DMS79 treated with DMSO at 0.1 percent for 48 hours (cell line): ENCODE measurements at regions not wholly inside any gene's neighbourhood (a gene's known extent, or its start where the extent isn't known, plus 50 kb on each side); places are given as distances from the start of the nearest gene placed in this dataset.
A peak's percentile ranks its signal among the peaks of the same experiment; 100 is the strongest.

Experiments used
- DNase-seq: peaks from one replicate; lab custom pipeline; 2025; lab: John Stamatoyannopoulos, UW

DNA sequence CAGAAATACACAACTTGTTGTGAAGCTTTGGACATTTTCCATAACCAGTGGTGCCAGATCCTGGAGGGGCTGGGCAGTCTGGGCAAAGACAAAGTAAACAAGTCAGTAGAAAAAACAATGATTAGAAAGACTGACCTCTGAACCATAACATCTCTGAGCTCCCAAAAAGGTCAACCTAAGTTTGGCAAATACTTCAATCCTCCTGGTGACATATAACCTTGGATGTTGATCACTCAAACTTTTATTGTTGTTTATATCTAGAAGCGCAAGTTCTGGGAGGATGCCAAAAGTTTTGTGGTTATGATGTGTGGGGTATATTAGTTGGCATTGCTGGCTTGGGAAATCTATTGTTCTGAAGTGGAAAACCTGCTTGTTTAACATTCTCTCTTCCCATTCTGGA, 257.7 kb downstream of the DIPK2A start:
- no peak for DNase-seq

DNA sequence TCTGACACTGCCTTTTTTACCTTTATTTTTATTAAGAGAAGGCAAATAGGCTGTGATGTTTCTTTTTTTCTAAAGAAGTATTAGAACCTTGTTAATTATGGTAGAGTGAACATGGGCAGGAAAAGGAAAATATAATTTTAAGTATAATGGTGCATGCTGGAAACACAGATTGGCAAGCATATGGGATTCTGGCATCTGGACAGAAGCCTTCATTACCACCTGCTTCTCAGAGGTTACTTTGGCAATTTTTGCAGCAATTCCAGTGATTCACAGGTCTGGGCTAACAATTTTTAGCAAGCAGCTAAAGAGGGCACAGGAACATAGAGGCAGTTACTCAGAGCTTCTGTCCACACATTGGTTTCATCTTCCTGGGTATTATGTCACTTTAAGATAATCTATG, 258.3 kb downstream of the DIPK2A start:
- DNase-seq, result no peak

DNA sequence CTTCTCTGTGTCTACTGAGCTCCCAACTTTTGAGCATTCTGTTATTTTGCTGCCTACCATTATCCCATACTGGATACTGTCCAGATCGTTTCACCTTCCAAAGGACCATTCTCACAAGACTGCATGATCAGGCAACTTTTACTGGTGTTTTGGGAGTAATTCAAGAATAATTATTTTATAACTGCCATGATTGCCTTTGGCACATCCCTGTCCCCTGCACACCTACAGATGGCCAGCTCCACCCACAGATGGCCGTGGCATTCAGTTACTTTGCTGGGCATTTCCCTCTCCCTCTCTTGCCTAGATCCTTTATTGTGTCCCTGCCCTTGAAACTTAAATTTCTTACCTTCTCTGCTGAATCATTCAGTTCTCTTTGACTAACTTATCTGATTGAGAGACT, 263.9 kb downstream of the DIPK2A start:
- DNase-seq, result no peak

DNA sequence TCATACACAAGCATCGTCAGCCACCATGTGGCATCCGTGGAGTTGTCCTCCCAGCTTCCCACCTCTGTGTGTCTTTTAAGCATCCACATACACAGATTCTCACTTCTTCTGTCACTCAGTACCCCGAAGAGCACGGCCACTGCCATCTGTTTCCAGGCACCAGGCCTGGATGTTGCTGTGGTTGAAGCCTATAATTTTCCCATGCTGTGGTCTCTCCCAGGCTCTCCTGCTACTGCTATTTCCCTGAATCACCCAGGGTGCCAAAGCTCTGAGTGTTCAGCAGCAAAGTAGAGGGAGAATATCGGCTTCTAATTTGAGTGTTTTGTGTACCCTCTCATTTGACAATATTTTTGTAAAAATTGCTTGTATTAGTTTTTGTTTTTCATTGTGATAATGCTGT, 265.7 kb downstream of the DIPK2A start:
- DNase-seq, result no peak

DNA sequence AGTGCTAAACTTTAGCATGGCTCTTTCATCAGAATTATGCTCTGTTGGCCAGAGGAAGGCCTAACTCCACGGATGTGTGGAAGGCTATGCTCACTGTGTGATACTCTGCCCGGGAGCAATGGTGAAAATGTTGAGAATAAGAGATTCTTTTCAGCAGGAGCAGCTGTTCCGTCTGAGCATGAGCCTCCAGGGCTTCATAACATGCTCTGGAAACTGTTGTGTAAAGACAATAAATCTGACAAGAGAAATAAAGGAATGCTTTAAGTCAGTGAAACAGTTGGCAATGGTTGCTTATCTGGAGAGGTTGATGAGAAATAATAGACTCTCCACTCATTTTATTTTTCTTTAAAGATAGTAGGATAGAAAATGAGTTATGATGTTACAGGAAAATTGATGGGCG, 269.8 kb downstream of the DIPK2A start:
- DNase-seq, result no peak

DNA sequence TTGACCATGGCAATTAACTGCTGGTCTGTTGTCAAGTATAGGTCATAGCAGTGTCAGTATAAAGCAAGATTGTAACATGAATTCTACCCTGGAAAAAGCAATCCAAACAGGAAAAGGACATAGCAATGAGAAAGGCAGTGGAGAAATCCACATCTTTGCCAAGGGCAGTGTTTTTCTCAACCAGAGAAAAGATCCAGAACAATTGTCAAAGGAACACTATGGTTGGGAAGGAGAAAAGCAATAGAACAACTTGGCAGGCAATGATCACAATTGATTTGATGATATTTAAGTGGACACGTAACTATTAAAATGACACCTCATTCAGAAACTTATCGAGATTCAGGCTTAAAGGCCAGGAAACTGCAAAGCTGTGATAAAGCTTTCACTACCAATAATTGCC, 271.1 kb downstream of the DIPK2A start:
- no peak for DNase-seq

DNA sequence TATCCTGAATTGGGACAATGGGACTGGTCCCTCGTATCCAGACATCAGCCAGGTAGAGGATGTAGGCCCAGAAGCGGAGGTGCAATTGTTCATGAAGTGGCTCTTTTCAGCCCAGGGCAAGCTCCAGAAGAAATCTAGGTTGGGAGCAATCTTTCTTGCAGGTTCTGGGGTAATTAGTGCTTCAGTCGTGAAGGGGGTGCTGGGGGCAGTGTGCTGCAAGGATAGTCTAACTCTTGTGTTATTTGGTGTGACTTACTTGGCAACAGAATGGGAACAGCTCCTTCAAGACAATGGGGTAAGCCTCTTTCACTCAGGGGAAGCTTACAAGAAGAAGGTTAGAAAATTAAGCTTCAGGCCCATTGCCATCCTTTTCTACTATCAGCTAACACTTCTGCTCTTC, 273.0 kb downstream of the DIPK2A start:
- no peak for DNase-seq

DNA sequence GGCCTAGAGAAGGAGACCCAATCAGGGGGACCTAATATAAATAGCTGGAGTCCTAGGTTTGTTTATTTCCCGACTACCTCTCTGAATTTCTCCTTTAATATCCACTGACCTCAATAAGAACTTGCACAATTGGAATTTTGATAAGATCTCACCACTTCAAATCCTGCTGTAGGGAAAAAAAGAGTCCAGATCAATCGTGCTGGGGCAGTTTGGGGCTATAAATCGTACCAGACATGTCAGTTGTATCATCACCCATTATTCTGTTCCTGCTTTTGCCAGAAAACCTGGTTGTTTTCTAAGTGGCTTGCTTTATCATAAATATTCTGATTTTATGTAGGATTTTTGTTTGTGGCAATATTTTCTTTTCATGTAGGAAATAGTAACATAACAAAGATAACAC, 281.3 kb downstream of the DIPK2A start:
- DNase-seq, result no peak

DNA sequence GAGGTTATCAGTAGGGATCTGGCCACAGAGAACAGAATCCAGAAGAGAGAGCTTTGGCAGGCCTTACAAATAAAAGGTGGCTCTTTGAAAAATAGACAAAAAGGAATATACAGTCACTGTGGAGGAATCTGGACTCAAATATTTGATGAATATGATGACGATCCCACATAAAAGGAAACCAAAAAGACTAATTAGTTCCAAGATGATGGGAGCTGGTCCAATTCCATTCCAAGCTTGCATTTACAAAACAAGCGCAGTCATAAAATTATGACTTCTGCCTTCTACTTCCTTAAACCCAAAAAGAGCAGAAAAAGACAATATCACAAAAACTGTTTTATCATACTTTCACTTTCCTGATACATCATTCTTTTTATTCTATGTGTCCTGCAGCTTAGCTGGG, 285.8 kb downstream of the DIPK2A start:
- DNase-seq, result no peak

DNA sequence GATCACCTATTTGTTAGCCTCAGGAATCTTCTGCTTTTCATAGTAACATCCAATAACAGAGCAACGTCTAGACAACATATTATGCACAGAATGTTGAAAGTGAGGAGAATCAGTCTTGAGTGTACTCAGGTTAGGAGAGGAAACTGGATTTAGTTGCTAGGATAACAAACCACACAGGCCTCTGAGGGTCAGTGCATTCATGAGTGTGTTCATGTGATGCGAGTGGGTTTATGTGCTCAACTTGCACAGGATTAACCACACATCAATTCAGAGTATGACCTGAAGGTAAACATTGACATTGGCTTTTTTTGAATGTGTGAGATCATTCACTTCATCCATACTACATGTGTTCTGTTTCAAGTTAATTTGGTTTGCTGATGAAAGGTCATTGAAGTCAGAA, 287.6 kb downstream of the DIPK2A start:
- no peak for DNase-seq

DNA sequence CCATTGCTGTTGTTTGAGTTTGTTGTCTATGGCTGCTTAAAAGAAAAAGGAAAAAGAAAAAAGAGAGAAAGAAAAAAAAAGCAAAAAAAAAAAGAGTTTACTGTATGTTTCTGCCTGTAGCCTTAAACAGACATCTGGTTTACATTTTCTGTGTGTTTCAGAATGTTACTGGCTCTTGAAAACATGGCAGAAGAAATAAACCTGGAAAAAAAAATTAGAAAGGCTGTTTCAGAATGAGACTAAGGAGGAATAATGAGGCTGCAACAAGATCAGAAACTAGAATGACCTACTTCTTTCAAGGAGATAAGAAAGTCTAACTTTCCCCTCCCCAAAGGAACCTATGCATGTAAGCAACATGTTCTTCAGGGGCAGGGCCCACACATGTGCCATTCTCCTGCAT, 292.1 kb downstream of the DIPK2A start:
- no peak for DNase-seq

DNA sequence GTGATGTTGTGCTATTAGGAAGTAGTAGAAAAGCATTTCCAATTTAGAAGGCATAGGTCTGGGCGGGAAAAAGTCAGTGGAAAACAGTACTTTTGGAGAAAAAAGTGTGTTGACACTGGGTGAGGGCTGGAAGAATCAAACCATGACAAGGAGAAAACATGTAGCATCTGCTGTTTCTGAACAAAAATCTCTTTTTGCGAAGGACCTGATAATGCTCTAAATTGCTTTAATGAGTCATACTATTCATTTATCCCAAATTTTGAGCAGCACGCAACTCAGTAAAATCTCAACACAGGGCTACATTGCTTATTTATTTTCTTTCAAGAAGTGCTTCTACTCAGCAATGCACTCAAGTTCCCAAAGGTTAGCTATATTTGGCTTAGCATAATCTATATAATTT, 292.7 kb downstream of the DIPK2A start:
- no peak for DNase-seq

DNA sequence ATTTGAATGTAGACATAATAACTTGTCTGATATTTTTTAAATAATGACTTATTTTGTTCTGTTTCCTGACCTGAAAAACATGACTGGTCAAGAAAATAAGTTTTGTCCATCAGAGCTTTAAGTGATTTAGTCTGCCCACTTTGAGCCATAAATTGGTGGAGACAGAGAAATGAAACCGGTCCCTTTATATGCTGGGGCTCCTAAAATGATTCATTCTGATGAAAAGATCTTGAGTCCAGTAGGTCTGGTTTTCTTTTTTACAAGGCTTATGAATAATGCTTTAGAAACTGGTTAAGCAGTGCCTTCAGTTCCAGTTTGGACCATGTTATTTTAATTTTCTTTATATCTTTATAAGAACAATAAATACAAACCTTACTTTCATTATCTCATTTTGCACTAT, 293.2 kb downstream of the DIPK2A start:
- DNase-seq, result no peak

DNA sequence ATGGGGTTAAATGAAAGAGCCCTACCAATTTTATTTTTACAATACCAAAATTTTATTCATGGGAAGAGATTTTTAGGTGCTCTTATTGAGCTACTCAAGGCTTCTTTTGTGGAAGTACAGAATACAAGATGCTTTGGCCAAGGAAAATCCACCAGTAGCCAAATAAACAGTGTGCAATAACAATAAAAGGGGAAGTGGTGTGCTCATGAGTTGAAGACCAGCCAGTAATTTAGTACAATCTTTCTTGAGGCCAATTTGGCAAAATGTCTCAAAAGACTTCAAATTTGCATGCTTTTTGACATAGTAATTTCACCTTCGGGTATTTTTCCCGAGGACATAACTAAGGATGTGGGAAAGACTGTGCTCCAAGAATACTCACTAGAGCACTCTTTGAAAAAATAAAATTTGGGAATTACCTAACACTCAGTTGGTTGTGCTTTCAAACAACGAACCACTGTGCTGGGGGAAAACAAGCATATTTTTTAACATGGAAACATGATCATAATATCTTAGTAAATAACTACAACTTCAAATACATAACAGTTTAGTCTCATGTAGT, 294.0 kb downstream of the DIPK2A start:
- no peak for DNase-seq

DNA sequence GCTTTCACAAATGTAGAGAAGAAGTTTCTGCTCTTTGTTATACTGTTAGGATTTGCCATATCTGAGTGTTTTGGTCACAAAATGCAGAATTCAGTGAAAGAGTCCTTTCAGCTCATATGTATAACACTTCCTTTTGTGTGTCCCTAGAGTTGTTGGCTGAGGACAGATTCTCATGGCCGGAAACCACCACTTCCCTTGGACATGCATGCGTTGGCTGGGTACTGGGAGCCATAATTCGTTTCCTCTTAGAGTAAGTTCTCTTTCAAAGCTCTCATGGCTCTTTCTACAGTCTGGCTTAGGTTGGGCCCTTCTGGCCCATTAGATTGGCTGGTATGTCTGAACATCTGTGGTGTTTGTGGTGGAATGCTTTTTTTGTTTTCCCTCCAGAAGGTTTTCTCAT, 298.5 kb downstream of the DIPK2A start:
- DNase-seq, result no peak

DNA sequence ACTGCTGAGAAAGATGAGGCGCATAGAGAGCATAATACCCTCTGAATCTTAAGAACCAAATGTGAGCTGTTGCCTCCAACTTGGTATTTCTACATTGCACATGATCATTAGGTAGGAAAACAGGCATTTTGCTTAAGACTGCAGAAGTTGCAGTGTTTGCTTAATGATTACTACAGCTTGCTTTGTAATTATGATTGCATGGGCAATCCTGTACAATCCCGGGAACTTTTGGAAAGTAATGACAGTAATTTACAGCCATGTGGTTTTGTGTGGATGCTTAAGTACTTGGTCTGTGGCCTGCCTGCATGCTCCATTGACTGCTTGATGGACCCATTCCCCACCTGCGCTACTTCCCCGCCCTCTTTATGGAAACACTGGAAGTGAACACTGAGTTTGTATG, 301.1 kb downstream of the DIPK2A start:
- DNase-seq, result peak; percentile 76

DNA sequence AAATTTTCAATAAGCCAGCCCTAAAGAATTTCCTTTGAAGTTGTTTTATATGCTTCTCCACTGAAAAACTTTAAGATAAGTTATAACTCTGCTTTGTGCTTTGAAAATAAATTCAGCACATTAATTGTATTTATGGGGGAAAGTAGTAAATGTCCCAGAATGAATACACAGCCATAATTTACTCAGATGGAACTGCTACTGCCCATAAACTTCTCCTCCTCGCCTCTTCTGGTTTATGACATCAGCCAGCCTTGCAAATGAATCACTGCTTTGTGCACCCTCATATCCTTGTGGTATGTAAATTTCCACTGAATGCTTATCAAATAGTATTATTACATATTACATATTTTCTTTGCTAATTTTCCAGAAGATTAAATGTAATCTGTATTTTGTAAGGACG, 302.0 kb downstream of the DIPK2A start:
- no peak for DNase-seq

DNA sequence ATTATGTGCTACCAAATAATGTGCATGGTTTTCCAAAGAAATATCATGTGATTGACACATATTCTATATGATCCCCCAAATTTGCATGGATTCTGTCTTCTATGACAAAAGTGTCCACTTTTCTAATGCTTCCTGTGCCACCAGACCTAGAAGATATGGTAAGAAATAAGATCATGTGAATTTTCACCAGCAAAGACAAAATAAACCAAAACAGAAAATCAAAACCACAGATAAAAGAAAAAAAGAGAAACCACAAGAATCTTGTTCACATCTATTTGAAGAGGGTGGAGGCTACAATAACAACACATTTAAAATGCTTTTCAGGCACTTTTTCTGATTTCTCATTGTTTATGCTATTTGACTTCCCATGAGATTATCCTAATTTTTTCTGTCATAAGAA, 303.4 kb downstream of the DIPK2A start:
- DNase-seq, result no peak

DNA sequence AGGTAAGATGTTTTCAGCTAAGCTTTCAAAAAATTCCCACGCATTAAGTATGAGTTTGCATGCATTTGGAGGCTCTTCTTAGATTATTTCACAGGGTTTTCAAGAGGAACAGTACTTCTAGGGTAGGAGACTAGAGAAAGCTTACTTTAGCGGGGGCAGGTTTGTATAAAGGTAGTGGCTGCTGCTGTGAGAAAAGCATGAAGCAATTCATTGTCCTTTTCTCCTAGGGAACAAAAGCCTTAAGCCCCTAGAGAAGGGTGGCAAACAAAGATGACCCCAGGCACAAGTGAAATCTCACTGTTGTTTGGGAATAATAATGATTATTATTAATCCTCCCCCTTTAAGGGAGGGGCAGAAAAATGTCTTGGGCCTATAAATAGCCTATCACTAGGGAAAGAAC, 310.7 kb downstream of the DIPK2A start:
- no peak for DNase-seq

DNA sequence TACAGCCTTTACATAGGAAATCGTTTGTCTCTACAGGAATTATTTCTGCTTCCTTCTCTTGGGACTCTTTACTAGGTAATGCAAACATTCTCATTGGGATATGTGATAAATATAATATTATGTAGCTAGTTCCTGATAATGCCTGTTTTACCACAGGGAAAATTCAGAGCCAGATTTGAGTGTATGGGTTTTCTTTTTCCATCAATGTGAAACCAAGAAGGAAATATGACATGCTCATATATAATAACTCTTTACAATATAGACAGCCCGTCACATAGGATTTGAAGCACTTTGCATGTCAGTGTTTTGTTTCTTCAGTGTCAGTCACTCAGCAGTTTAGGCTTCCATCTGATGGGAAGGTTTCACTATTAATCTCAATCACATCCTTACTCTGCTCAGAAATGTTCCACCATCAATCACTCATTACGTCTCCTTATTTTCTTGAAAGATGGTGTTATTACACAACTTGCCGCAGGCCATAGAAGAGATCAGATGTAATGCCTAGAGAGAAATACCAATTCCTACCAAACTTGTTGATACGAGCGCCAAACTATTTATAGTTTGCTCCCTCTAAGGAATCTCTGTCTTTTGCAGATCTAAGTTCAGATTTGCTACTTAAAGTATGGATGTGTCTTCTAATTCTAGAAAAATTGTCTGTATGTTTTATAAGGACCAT, 314.8 kb downstream of the DIPK2A start:
- DNase-seq, result no peak

DNA sequence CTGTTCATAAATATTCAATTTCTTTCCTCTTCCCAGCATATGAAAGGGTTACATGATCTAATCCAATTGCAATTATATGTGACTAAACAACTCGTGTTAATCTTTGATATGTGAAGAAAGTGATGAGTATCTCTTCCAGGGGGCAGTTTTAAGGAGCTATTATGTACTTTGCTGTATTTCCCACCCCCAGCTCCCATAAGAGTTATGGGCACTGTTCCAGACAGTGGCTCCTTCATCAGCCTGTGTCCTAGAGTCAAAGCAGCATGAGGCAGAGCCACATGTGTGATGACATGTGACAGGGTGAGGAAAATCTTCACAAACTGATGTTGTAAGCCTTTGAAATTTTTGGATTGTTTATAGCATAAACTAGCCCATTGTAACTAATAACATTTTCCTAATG, 315.4 kb downstream of the DIPK2A start:
- DNase-seq, result no peak

DNA sequence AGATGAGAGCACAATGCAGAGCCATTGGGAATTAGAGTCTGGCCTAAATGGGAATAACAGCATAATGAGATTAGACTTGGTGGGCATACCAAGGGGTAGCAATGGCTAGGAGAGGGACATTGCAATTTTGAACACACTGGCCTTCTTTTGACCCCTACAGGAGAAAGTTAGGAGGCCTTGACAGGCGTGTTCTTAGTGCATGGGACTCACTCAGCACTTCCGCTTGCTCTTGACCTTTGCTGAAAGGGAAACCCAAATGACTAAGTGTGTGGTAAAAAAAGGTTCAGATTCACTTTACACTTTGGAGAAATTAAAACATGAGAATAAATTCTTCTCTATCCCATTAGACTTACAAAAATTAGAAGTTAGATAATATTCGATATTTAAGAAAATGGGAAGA, 317.4 kb downstream of the DIPK2A start:
- no peak for DNase-seq

DNA sequence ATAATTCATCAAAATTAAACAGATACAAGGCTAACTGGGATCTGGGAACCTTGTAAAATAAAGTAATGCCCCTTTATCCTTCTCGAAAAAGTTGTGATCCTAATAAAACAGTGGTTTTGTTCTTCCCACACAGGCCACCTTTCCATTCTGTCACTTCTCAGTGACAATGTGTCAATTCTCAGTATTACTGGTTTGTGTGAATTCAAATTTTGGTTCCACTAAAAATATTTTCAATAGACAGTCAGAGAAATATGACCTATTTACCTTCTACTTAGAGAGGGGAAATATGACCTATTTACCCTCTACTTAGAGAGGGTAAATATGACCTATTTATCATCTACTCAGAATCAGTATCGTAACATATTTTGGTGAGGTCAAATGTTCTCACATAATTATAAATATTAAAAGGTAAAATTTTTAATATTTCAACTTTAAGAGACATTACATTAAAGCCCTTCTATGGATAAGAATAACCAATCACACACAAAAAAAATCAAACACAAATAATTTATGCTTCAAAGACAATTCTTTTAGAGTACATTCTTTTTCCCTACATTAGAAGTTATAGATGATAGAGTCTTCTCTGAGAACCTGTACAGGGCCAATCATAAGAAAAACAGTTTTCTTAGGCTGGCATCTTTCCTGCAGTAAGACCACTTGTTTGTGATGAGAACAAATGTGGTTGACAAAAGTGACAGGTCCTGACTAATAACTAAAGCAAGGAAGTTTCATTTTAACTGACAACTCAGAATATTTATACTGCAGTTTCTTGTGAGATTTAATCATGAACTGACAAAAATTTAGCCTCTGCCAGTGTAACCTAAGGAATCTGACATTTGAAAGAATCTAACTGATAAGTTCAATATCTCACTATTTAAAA, 323.3 kb downstream of the DIPK2A start:
- DNase-seq, result no peak
